ENCODE measurements at regions not wholly inside any gene's neighbourhood (a gene's known extent, or its start where the extent isn't known, plus 50 kb on each side); places are given as distances from the start of the nearest gene placed in this dataset.

DNA sequence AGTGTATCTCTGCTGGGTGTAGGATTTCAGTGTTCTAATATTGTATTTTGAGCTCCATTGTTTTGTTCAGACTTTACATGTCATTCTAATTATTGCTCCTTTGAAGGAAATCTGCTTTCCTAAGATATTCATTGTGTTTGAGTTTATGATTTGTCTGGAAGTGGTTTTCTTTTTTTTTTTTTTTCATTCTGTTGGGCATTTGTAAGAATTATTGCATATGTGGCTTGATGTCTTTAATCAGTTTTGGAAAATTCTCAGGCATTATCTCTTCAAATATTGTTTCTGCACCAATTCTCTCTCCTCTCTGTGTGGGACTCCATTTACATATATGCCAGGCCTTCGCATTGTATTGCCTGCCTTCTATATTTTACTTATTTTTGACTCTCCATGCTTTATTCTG lies 65.8 kb upstream of the RNU6-1 start:
- POLR2A ChIA-PET = no interaction called here
- CTCF ChIA-PET = no interaction called here
- Histone ChIP-seq H2AFZ (ENCODE audit: low read depth, low read length, poor library complexity, severe bottlenecking) (no peak overlapping the region), H3K9me2 (ENCODE audit: insufficient read depth) (no peaks in the 10 kb centered on the region), H3K4me3 (replicated peaks in 1 of 2; ENCODE audit: low read depth in 1 of 2, low read length in 2 of 2) (no peak overlapping the region), H4K20me1 (ENCODE audit: insufficient read depth) (no peaks in the 10 kb centered on the region), H3K4me2 (ENCODE audit: low read length) (no peak overlapping the region), H3K36me3 (ENCODE audit: control insufficient read depth in 1 of 2, insufficient read depth in 2 of 2, low read length in 2 of 2) (no peaks in the 10 kb centered on the region), H3K27me3 (ENCODE audit: insufficient read depth, low read length) (no peaks in the 10 kb centered on the region), H3K79me2 (ENCODE audit: insufficient read depth, low read length) (no peaks in the 10 kb centered on the region), H3K9me3 (ENCODE audit: control insufficient read depth in 1 of 2, insufficient read depth in 1 of 2, low read depth in 1 of 2, low read length in 2 of 2) (peaks cover 4 to 7% of the 10 kb centered on the region in 2 experiments; a peak in 1 of 4 replicates), H3K4me1 (ENCODE audit: control insufficient read depth in 1 of 2, insufficient read depth in 2 of 2, low read length in 2 of 2) (no peaks in the 10 kb centered on the region), H3K9ac (ENCODE audit: low read length) (no peak overlapping the region), H3K27ac (ENCODE audit: low read depth, low read length) (no peak overlapping the region)
- TF ChIP-seq CEBPB (IDR thresholded peaks at IDR 0.05; ENCODE audit: low read depth) = no peak
- TF ChIP-seq, protein P1, sequence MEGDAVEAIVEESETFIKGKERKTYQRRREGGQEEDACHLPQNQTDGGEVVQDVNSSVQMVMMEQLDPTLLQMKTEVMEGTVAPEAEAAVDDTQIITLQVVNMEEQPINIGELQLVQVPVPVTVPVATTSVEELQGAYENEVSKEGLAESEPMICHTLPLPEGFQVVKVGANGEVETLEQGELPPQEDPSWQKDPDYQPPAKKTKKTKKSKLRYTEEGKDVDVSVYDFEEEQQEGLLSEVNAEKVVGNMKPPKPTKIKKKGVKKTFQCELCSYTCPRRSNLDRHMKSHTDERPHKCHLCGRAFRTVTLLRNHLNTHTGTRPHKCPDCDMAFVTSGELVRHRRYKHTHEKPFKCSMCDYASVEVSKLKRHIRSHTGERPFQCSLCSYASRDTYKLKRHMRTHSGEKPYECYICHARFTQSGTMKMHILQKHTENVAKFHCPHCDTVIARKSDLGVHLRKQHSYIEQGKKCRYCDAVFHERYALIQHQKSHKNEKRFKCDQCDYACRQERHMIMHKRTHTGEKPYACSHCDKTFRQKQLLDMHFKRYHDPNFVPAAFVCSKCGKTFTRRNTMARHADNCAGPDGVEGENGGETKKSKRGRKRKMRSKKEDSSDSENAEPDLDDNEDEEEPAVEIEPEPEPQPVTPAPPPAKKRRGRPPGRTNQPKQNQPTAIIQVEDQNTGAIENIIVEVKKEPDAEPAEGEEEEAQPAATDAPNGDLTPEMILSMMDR (IDR thresholded peaks at IDR 0.05 in 2 of 3, conservative IDR thresholded peaks at IDR 0.05 in 1 of 3; ENCODE audit: borderline replicate concordance in 1 of 3, insufficient read depth in 1 of 3, low read depth in 2 of 3, low read length in 2 of 3) = no peak
- no peak for TF ChIP-seq SP1 (IDR thresholded peaks at IDR 0.05; ENCODE audit: low read depth)
- no peak for TF ChIP-seq ZFX (IDR thresholded peaks at IDR 0.05)
- TF ChIP-seq CBX3 (IDR thresholded peaks at IDR 0.05; ENCODE audit: low read depth) = no peak
- TF ChIP-seq, protein P2, sequence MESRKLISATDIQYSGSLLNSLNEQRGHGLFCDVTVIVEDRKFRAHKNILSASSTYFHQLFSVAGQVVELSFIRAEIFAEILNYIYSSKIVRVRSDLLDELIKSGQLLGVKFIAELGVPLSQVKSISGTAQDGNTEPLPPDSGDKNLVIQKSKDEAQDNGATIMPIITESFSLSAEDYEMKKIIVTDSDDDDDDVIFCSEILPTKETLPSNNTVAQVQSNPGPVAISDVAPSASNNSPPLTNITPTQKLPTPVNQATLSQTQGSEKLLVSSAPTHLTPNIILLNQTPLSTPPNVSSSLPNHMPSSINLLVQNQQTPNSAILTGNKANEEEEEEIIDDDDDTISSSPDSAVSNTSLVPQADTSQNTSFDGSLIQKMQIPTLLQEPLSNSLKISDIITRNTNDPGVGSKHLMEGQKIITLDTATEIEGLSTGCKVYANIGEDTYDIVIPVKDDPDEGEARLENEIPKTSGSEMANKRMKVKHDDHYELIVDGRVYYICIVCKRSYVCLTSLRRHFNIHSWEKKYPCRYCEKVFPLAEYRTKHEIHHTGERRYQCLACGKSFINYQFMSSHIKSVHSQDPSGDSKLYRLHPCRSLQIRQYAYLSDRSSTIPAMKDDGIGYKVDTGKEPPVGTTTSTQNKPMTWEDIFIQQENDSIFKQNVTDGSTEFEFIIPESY (IDR thresholded peaks at IDR 0.05; ENCODE audit: extremely low read depth, insufficient replicate concordance, low read length) = no peak
- no peak for TF ChIP-seq YY1 (IDR thresholded peaks at IDR 0.05; ENCODE audit: extremely low read depth, insufficient replicate concordance, low read depth, low read length)
- TF ChIP-seq, protein P3, sequence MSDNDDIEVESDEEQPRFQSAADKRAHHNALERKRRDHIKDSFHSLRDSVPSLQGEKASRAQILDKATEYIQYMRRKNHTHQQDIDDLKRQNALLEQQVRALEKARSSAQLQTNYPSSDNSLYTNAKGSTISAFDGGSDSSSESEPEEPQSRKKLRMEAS (IDR thresholded peaks at IDR 0.05) = no peak
- TF ChIP-seq ZNF274 (IDR thresholded peaks at IDR 0.05; ENCODE audit: low read depth, low read length) = no peak
- no peak for TF ChIP-seq JUND (IDR thresholded peaks at IDR 0.05)
- TF ChIP-seq EZH2 (IDR thresholded peaks at IDR 0.05) = no peak
- BruUV-seq (replicated peaks) = no TSS peak
- no peak for ATAC-seq
- DNase-seq (ENCODE audit: low read depth, low spot score) = no peak
- RAD21 ChIA-PET (ENCODE audit: low non-redundant PET in 1 of 2, low total read pairs in 2 of 2, uncharacterized antibody in 2 of 2, unreplicated experiment in 2 of 2) = no interaction called here
- intact Hi-C loops (cut with micrococcal nuclease) = no loop called here

Data from HCT116 (cell line).